ENCODE measurements at regions not wholly inside any gene's neighbourhood (a gene's known extent, or its start where the extent isn't known, plus 50 kb on each side); places are given as distances from the start of the nearest gene placed in this dataset.

- TF ChIP-seq SUZ12 (IDR thresholded peaks at IDR 0.05; ENCODE audit: extremely low read depth, insufficient read depth, insufficient read length) = no peak
- TF ChIP-seq ZNF274 (IDR thresholded peaks at IDR 0.05; ENCODE audit: low read depth, low read length) = no peak
- no peak for TF ChIP-seq YY1 (IDR thresholded peaks at IDR 0.05; ENCODE audit: insufficient read depth, insufficient read length)
Measured at GRCh38 chr12:83656004-83656403, 969.3 kb downstream of the TMTC2 start.
